Epithelial cell of esophagus (primary cell): ENCODE measurements at regions not wholly inside any gene's neighbourhood (a gene's known extent, or its start where the extent isn't known, plus 50 kb on each side); places are given as distances from the start of the nearest gene placed in this dataset.

Experiments
- DNase-seq: peaks from one replicate; pipeline ENCODE4 v3.0.0; 2010; ENCODE audit warnings: low read depth
- H3K4me3 ChIP-seq: 2 replicates; pipeline ENCODE4 v1.5.1; 2011; ENCODE audit warnings: mild to moderate bottlenecking, low read length, control low read depth
- CTCF ChIP-seq: IDR thresholded peaks from 2 replicates; pipeline ENCODE4 v1.5.1; 2011; ENCODE audit warnings: low read depth, mild to moderate bottlenecking, low read length, control low read depth, inconsistent platforms; ENCODE audit not compliant: insufficient read depth; ENCODE audit errors: missing control alignments

GRCh38 chr16:86101897-86102157, 202.9 kb downstream of the IRF8 start:
- no peak overlapping the region for H3K4me3 ChIP-seq
- DNase-seq = no peak
- no peak for TF ChIP-seq CTCF

- no peak for TF ChIP-seq CTCF
- H3K4me3 ChIP-seq = no peak overlapping the region
- DNase-seq = no peak
Measured at GRCh38 chr16:86103320-86103719, 204.4 kb downstream of the IRF8 start.

- TF ChIP-seq CTCF = no peak
- no peak for DNase-seq
- H3K4me3 ChIP-seq = no peak overlapping the region
Measured at GRCh38 chr16:86104537-86105048, 205.6 kb downstream of the IRF8 start.

GRCh38 chr16:86107215-86107825, 208.4 kb downstream of the IRF8 start:
- DNase-seq = no peak
- no peak overlapping the region for H3K4me3 ChIP-seq
- no peak for TF ChIP-seq CTCF

- TF ChIP-seq CTCF = no peak
- H3K4me3 ChIP-seq = no peak overlapping the region
- no peak for DNase-seq
Measured at GRCh38 chr16:86108062-86108461, 209.1 kb downstream of the IRF8 start.

GRCh38 chr16:86110134-86110533, 211.2 kb downstream of the IRF8 start:
- TF ChIP-seq CTCF = no peak
- no peak for DNase-seq
- no peak overlapping the region for H3K4me3 ChIP-seq

GRCh38 chr16:86110726-86111125, 211.8 kb downstream of the IRF8 start:
- TF ChIP-seq CTCF = no peak
- H3K4me3 ChIP-seq = no peak overlapping the region
- DNase-seq = no peak
